ENCODE measurements at regions not wholly inside any gene's neighbourhood (a gene's known extent, or its start where the extent isn't known, plus 50 kb on each side); places are given as distances from the start of the nearest gene placed in this dataset.

DNA sequence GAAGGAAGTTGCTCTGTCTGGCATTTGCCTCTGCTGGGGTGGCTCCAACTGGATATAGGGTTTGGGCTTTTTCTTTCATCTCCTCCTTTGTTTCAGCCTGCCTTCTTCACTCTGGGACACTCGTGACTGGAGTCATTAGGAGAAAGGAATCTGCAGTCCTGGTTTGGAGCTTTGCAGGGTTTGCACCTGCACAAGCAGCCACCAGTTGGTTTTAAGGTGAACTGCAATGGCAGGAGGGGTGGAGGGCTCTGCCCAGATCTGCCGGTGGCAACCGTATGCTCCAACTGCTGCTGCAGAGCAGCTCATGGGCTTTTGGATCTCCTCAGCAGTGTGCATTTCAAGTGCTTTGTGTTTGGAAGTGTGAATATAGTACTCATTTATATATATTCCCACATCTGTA, 131.3 kb upstream of the MGAT5 start:
- H3K27ac ChIP-seq (ENCODE audit: low read depth, low read length): no peak overlapping the region
- peaks cover 67 to 72% of the 10 kb centered on the region in 2 donors for H3K4me1 ChIP-seq (ENCODE audit: control insufficient read depth in 1 of 2, insufficient read depth in 2 of 2, low read length in 2 of 2)
- H3K27me3 ChIP-seq (ENCODE audit: control insufficient read depth in 1 of 2, insufficient read depth in 2 of 2, low read length in 2 of 2): no peaks in the 10 kb centered on the region
- peak overlapping the region in 1 of 2 donors; percentile 34 for H3K9ac ChIP-seq (ENCODE audit: low read depth in 1 of 2, low read length in 2 of 2)
- peak overlapping the region; percentile 33 to 56 for H3K4me3 ChIP-seq (ENCODE audit: low read depth in 1 of 2, low read length in 2 of 2)
- no peaks in the 10 kb centered on the region for H3K36me3 ChIP-seq (ENCODE audit: control insufficient read depth in 1 of 2, insufficient read depth in 2 of 2, low read length in 2 of 2)
- no peaks in the 10 kb centered on the region for H3K9me3 ChIP-seq (ENCODE audit: control insufficient read depth in 1 of 2, low read length in 2 of 2)

DNA sequence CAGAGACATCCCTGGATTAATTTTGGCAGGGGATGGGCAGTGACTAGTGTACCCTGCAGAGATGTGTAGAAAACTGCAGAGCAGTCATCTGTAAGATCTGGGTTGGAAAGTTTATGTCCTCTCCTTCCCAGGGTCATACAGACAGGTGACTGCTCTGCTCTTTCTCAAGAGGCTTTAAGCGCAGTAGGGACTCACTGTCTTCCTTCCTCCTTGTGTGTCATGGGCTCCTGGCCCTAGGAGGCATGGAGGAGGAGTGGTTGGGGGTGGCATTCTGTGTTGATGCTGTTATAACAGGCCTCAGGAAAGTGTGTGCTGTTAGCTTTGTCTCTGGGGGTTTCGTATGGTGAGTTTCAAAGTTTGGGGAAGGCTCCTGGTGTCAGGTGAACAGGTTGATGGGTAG, 130.5 kb upstream of the MGAT5 start:
- Histone ChIP-seq H3K4me1 (ENCODE audit: control insufficient read depth in 1 of 2, insufficient read depth in 2 of 2, low read length in 2 of 2) (peaks cover 74 to 79% of the 10 kb centered on the region in 2 donors), H3K27ac (ENCODE audit: low read depth, low read length) (no peak overlapping the region), H3K27me3 (ENCODE audit: control insufficient read depth in 1 of 2, insufficient read depth in 2 of 2, low read length in 2 of 2) (no peaks in the 10 kb centered on the region), H3K9ac (ENCODE audit: low read depth in 1 of 2, low read length in 2 of 2) (peak overlapping the region; percentile 9 to 45), H3K36me3 (ENCODE audit: control insufficient read depth in 1 of 2, insufficient read depth in 2 of 2, low read length in 2 of 2) (no peaks in the 10 kb centered on the region), H3K9me3 (ENCODE audit: control insufficient read depth in 1 of 2, low read length in 2 of 2) (no peaks in the 10 kb centered on the region), H3K4me3 (ENCODE audit: low read depth in 1 of 2, low read length in 2 of 2) (peak overlapping the region; percentile 27 to 56)

GRCh38 chr2:134124047-134124753, 129.7 kb upstream of the MGAT5 start:
- H3K36me3 ChIP-seq (ENCODE audit: control insufficient read depth in 1 of 2, insufficient read depth in 2 of 2, low read length in 2 of 2): no peaks in the 10 kb centered on the region
- peak overlapping the region in 1 of 2 donors; percentile 9 for H3K9ac ChIP-seq (ENCODE audit: low read depth in 1 of 2, low read length in 2 of 2)
- no peaks in the 10 kb centered on the region for H3K9me3 ChIP-seq (ENCODE audit: control insufficient read depth in 1 of 2, low read length in 2 of 2)
- no peaks in the 10 kb centered on the region for H3K27me3 ChIP-seq (ENCODE audit: control insufficient read depth in 1 of 2, insufficient read depth in 2 of 2, low read length in 2 of 2)
- H3K4me1 ChIP-seq (ENCODE audit: control insufficient read depth in 1 of 2, insufficient read depth in 2 of 2, low read length in 2 of 2): peaks cover 67 to 70% of the 10 kb centered on the region in 2 donors
- H3K4me3 ChIP-seq (ENCODE audit: low read depth in 1 of 2, low read length in 2 of 2): peak overlapping the region in 1 of 2 donors; percentile 9
- H3K27ac ChIP-seq (ENCODE audit: low read depth, low read length): peak overlapping the region; percentile 33

- Histone ChIP-seq H3K4me3 (ENCODE audit: low read depth in 1 of 2, low read length in 2 of 2) (no peak overlapping the region), H3K9ac (ENCODE audit: low read depth in 1 of 2, low read length in 2 of 2) (peak overlapping the region in 1 of 2 donors; percentile 19), H3K4me1 (ENCODE audit: control insufficient read depth in 1 of 2, insufficient read depth in 2 of 2, low read length in 2 of 2) (peaks cover 63 to 67% of the 10 kb centered on the region in 2 donors), H3K27ac (ENCODE audit: low read depth, low read length) (no peak overlapping the region), H3K27me3 (ENCODE audit: control insufficient read depth in 1 of 2, insufficient read depth in 2 of 2, low read length in 2 of 2) (no peaks in the 10 kb centered on the region), H3K36me3 (ENCODE audit: control insufficient read depth in 1 of 2, insufficient read depth in 2 of 2, low read length in 2 of 2) (peaks cover 3% of the 10 kb centered on the region in 2 donors), H3K9me3 (ENCODE audit: control insufficient read depth in 1 of 2, low read length in 2 of 2) (no peaks in the 10 kb centered on the region)
These were observed 126.4 kb upstream of the MGAT5 start for GRCh38 chr2:134127496-134127895.

GRCh38 chr2:134128746-134129145, 125.1 kb upstream of the MGAT5 start:
- peaks cover 63 to 66% of the 10 kb centered on the region in 2 donors for H3K4me1 ChIP-seq (ENCODE audit: control insufficient read depth in 1 of 2, insufficient read depth in 2 of 2, low read length in 2 of 2)
- H3K9me3 ChIP-seq (ENCODE audit: control insufficient read depth in 1 of 2, low read length in 2 of 2): no peaks in the 10 kb centered on the region
- H3K4me3 ChIP-seq (ENCODE audit: low read depth in 1 of 2, low read length in 2 of 2): no peak overlapping the region
- no peak overlapping the region for H3K27ac ChIP-seq (ENCODE audit: low read depth, low read length)
- peaks cover 3 to 4% of the 10 kb centered on the region in 2 donors for H3K36me3 ChIP-seq (ENCODE audit: control insufficient read depth in 1 of 2, insufficient read depth in 2 of 2, low read length in 2 of 2)
- no peak overlapping the region for H3K9ac ChIP-seq (ENCODE audit: low read depth in 1 of 2, low read length in 2 of 2)
- H3K27me3 ChIP-seq (ENCODE audit: control insufficient read depth in 1 of 2, insufficient read depth in 2 of 2, low read length in 2 of 2): no peaks in the 10 kb centered on the region

DNA sequence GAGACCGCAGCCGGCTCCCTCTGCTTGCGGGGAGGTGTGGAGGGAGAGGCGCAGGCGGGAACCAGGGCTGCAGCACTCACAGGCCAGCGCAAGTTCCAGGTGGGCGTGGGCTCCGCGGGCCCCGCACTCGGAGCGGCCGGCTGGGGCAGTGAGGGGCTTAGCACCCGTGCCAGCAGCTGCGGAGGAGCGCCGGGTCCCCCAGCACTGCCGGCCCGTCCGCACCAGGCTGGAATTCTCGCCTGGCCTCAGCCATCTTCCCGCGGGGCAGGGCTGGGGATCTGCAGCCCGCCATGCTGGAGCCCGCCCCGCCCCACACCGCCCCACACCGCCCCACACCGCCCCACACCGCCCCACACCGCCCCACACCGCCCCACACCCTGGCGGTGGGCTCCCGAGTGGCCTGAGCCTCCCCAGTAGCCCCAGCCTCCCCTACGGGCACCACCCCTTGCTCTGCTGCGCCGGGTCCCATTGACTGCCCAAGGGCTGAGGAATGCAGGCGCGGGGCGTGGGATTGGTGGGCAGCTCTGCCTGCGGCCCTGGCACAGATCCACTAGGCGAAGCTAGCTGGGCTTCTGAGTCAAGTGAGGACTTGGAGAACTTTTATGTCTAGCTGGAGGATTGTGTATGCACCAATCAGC, 123.9 kb upstream of the MGAT5 start:
- H3K4me3 ChIP-seq (ENCODE audit: low read depth in 1 of 2, low read length in 2 of 2): no peak overlapping the region
- H3K9me3 ChIP-seq (ENCODE audit: control insufficient read depth in 1 of 2, low read length in 2 of 2): no peaks in the 10 kb centered on the region
- H3K27ac ChIP-seq (ENCODE audit: low read depth, low read length): no peak overlapping the region
- H3K36me3 ChIP-seq (ENCODE audit: control insufficient read depth in 1 of 2, insufficient read depth in 2 of 2, low read length in 2 of 2): peaks cover 3 to 4% of the 10 kb centered on the region in 2 donors
- no peaks in the 10 kb centered on the region for H3K27me3 ChIP-seq (ENCODE audit: control insufficient read depth in 1 of 2, insufficient read depth in 2 of 2, low read length in 2 of 2)
- H3K9ac ChIP-seq (ENCODE audit: low read depth in 1 of 2, low read length in 2 of 2): no peak overlapping the region
- H3K4me1 ChIP-seq (ENCODE audit: control insufficient read depth in 1 of 2, insufficient read depth in 2 of 2, low read length in 2 of 2): peaks cover 62 to 64% of the 10 kb centered on the region in 2 donors

GRCh38 chr2:134131681-134132489, 122.0 kb upstream of the MGAT5 start:
- Histone ChIP-seq H3K4me1 (ENCODE audit: control insufficient read depth in 1 of 2, insufficient read depth in 2 of 2, low read length in 2 of 2) (peaks cover 54 to 58% of the 10 kb centered on the region in 2 donors), H3K9ac (ENCODE audit: low read depth in 1 of 2, low read length in 2 of 2) (no peak overlapping the region), H3K9me3 (ENCODE audit: control insufficient read depth in 1 of 2, low read length in 2 of 2) (no peaks in the 10 kb centered on the region), H3K4me3 (ENCODE audit: low read depth in 1 of 2, low read length in 2 of 2) (no peak overlapping the region), H3K27me3 (ENCODE audit: control insufficient read depth in 1 of 2, insufficient read depth in 2 of 2, low read length in 2 of 2) (no peaks in the 10 kb centered on the region), H3K27ac (ENCODE audit: low read depth, low read length) (no peak overlapping the region), H3K36me3 (ENCODE audit: control insufficient read depth in 1 of 2, insufficient read depth in 2 of 2, low read length in 2 of 2) (peaks cover 3 to 4% of the 10 kb centered on the region in 2 donors)

DNA sequence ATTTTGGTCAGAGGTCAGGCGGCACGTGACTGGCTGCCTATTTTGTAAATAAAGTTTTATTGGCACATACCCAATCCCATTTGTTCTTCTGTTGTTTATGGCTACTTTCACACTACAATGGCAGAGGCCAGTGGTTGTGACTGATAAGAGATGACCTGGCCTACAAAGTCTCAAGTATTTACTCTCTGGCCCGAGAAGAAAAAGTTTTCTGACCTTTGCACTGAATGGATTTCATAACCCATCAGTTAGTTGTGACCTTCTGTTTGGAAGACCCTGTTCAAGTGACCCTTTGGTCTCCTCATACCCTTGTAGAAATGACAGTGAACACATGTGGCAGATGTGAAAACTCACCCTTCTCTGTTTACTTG, 121.4 kb upstream of the MGAT5 start:
- H3K4me1 ChIP-seq (ENCODE audit: control insufficient read depth in 1 of 2, insufficient read depth in 2 of 2, low read length in 2 of 2): peaks cover 54 to 58% of the 10 kb centered on the region in 2 donors
- H3K9ac ChIP-seq (ENCODE audit: low read depth in 1 of 2, low read length in 2 of 2): no peak overlapping the region
- H3K27me3 ChIP-seq (ENCODE audit: control insufficient read depth in 1 of 2, insufficient read depth in 2 of 2, low read length in 2 of 2): no peaks in the 10 kb centered on the region
- no peak overlapping the region for H3K4me3 ChIP-seq (ENCODE audit: low read depth in 1 of 2, low read length in 2 of 2)
- H3K27ac ChIP-seq (ENCODE audit: low read depth, low read length): no peak overlapping the region
- peaks cover 3 to 4% of the 10 kb centered on the region in 2 donors for H3K36me3 ChIP-seq (ENCODE audit: control insufficient read depth in 1 of 2, insufficient read depth in 2 of 2, low read length in 2 of 2)
- no peaks in the 10 kb centered on the region for H3K9me3 ChIP-seq (ENCODE audit: control insufficient read depth in 1 of 2, low read length in 2 of 2)

GRCh38 chr2:134133622-134134312, 120.1 kb upstream of the MGAT5 start:
- no peaks in the 10 kb centered on the region for H3K9me3 ChIP-seq (ENCODE audit: control insufficient read depth in 1 of 2, low read length in 2 of 2)
- no peak overlapping the region for H3K27ac ChIP-seq (ENCODE audit: low read depth, low read length)
- peaks cover 3 to 4% of the 10 kb centered on the region in 2 donors for H3K36me3 ChIP-seq (ENCODE audit: control insufficient read depth in 1 of 2, insufficient read depth in 2 of 2, low read length in 2 of 2)
- no peak overlapping the region for H3K4me3 ChIP-seq (ENCODE audit: low read depth in 1 of 2, low read length in 2 of 2)
- peaks cover 58 to 59% of the 10 kb centered on the region in 2 donors for H3K4me1 ChIP-seq (ENCODE audit: control insufficient read depth in 1 of 2, insufficient read depth in 2 of 2, low read length in 2 of 2)
- H3K27me3 ChIP-seq (ENCODE audit: control insufficient read depth in 1 of 2, insufficient read depth in 2 of 2, low read length in 2 of 2): no peaks in the 10 kb centered on the region
- H3K9ac ChIP-seq (ENCODE audit: low read depth in 1 of 2, low read length in 2 of 2): no peak overlapping the region

Data from duodenal mucosa (tissue), 2 donors.